ENCODE measurements at regions not wholly inside any gene's neighbourhood (a gene's known extent, or its start where the extent isn't known, plus 50 kb on each side); places are given as distances from the start of the nearest gene placed in this dataset.

GRCh38 chr2:52765735-52766134, 1001.9 kb upstream of the CHAC2 start:
- no peak overlapping the region for H3K27ac ChIP-seq
- no peak overlapping the region for H2AFZ ChIP-seq
- no peak for TF ChIP-seq EZH2 (IDR thresholded peaks at IDR 0.05; ENCODE audit: borderline replicate concordance)
- TF ChIP-seq CTCF (IDR thresholded peaks at IDR 0.05; ENCODE audit: poor library complexity): no peak
- no peak for TF ChIP-seq EZH2phosphoT487 (IDR thresholded peaks at IDR 0.05; ENCODE audit: low read depth, severe bottlenecking, unreplicated experiment)
- no peaks in the 10 kb centered on the region for H3K9me2 ChIP-seq (replicated peaks; ENCODE audit: insufficient read depth)
- no peaks in the 10 kb centered on the region for H3K9me3 ChIP-seq (ENCODE audit: low read depth)
- H3K4me2 ChIP-seq: no peak overlapping the region
- 78% methylated on average over 2 of the region's 2 CpGs for WGBS (ENCODE audit: low lambda C conversion rate, missing lambda C conversion rate)
- H3K79me2 ChIP-seq: no peaks in the 10 kb centered on the region
- H3K4me1 ChIP-seq (ENCODE audit: insufficient read depth): no peaks in the 10 kb centered on the region
- H3K4me3 ChIP-seq: no peak overlapping the region
- no peaks in the 10 kb centered on the region for H3K27me3 ChIP-seq
- H4K20me1 ChIP-seq (ENCODE audit: insufficient read depth, poor library complexity, severe bottlenecking): no peaks in the 10 kb centered on the region
- H3K36me3 ChIP-seq (replicated peaks; ENCODE audit: insufficient read depth, low read depth): no peaks in the 10 kb centered on the region
- no peak for DNase-seq (ENCODE audit: low spot score)

- 92% methylated on average over 3 of the region's 3 CpGs for WGBS (ENCODE audit: low lambda C conversion rate, missing lambda C conversion rate)
- H3K36me3 ChIP-seq (replicated peaks; ENCODE audit: insufficient read depth, low read depth): no peaks in the 10 kb centered on the region
- no peak overlapping the region for H3K4me3 ChIP-seq
- peaks cover 7% of the 10 kb centered on the region for H3K4me1 ChIP-seq (ENCODE audit: insufficient read depth)
- TF ChIP-seq CTCF (IDR thresholded peaks at IDR 0.05; ENCODE audit: poor library complexity) (no peak), EZH2phosphoT487 (IDR thresholded peaks at IDR 0.05; ENCODE audit: low read depth, severe bottlenecking, unreplicated experiment) (no peak), EZH2 (IDR thresholded peaks at IDR 0.05; ENCODE audit: borderline replicate concordance) (no peak)
- no peaks in the 10 kb centered on the region for H3K9me3 ChIP-seq (ENCODE audit: low read depth)
- H3K9me2 ChIP-seq (replicated peaks; ENCODE audit: insufficient read depth): no peaks in the 10 kb centered on the region
- H3K4me2 ChIP-seq: no peak overlapping the region
- no peak for DNase-seq (ENCODE audit: low spot score)
- H3K27ac ChIP-seq: no peak overlapping the region
- no peaks in the 10 kb centered on the region for H4K20me1 ChIP-seq (ENCODE audit: insufficient read depth, poor library complexity, severe bottlenecking)
- H3K79me2 ChIP-seq: no peaks in the 10 kb centered on the region
- H2AFZ ChIP-seq: no peak overlapping the region
- H3K27me3 ChIP-seq: no peaks in the 10 kb centered on the region
Measured at GRCh38 chr2:52749764-52750163, 1017.8 kb upstream of the CHAC2 start.

- Histone ChIP-seq H3K4me3 (no peak overlapping the region), H3K27me3 (no peaks in the 10 kb centered on the region), H3K4me2 (no peak overlapping the region), H3K9me2 (replicated peaks; ENCODE audit: insufficient read depth) (no peaks in the 10 kb centered on the region), H3K4me1 (ENCODE audit: insufficient read depth) (peaks cover 3% of the 10 kb centered on the region), H4K20me1 (ENCODE audit: insufficient read depth, poor library complexity, severe bottlenecking) (no peaks in the 10 kb centered on the region), H2AFZ (no peak overlapping the region), H3K9me3 (ENCODE audit: low read depth) (no peaks in the 10 kb centered on the region), H3K36me3 (replicated peaks; ENCODE audit: insufficient read depth, low read depth) (no peaks in the 10 kb centered on the region), H3K27ac (no peak overlapping the region), H3K79me2 (no peaks in the 10 kb centered on the region)
- TF ChIP-seq EZH2 (IDR thresholded peaks at IDR 0.05; ENCODE audit: borderline replicate concordance) (no peak), CTCF (IDR thresholded peaks at IDR 0.05; ENCODE audit: poor library complexity) (no peak), EZH2phosphoT487 (IDR thresholded peaks at IDR 0.05; ENCODE audit: low read depth, severe bottlenecking, unreplicated experiment) (no peak)
- DNase-seq (ENCODE audit: low spot score): no peak
- 79% methylated on average over 1 of the region's 1 CpG for WGBS (ENCODE audit: low lambda C conversion rate, missing lambda C conversion rate)
Measured at GRCh38 chr2:52745144-52745543, 1022.5 kb upstream of the CHAC2 start.

GRCh38 chr2:52732849-52733395, 1034.7 kb upstream of the CHAC2 start:
- DNase-seq (ENCODE audit: low spot score): no peak
- Histone ChIP-seq H3K4me3 (no peak overlapping the region), H3K9me3 (ENCODE audit: low read depth) (no peaks in the 10 kb centered on the region), H3K79me2 (no peaks in the 10 kb centered on the region), H3K27me3 (no peaks in the 10 kb centered on the region), H3K9me2 (replicated peaks; ENCODE audit: insufficient read depth) (no peaks in the 10 kb centered on the region), H4K20me1 (ENCODE audit: insufficient read depth, poor library complexity, severe bottlenecking) (no peaks in the 10 kb centered on the region), H3K36me3 (replicated peaks; ENCODE audit: insufficient read depth, low read depth) (no peaks in the 10 kb centered on the region), H3K4me1 (ENCODE audit: insufficient read depth) (no peaks in the 10 kb centered on the region), H3K27ac (no peak overlapping the region), H2AFZ (no peak overlapping the region), H3K4me2 (no peak overlapping the region)
- no peak for TF ChIP-seq EZH2phosphoT487 (IDR thresholded peaks at IDR 0.05; ENCODE audit: low read depth, severe bottlenecking, unreplicated experiment)
- no peak for TF ChIP-seq EZH2 (IDR thresholded peaks at IDR 0.05; ENCODE audit: borderline replicate concordance)
- no peak for TF ChIP-seq CTCF (IDR thresholded peaks at IDR 0.05; ENCODE audit: poor library complexity)
- 63% methylated on average over 3 of the region's 3 CpGs for WGBS (ENCODE audit: low lambda C conversion rate, missing lambda C conversion rate)
